Effector CD4-positive, alpha-beta T cell (primary cell): ENCODE measurements at regions not wholly inside any gene's neighbourhood (a gene's known extent, or its start where the extent isn't known, plus 50 kb on each side); places are given as distances from the start of the nearest gene placed in this dataset.
"Not testable (repeated sequence)": the region's sequence is repeated elsewhere in the genome, so short reads cannot be mapped to it uniquely, and the experiment has no call there.

Experiments
- DNase-seq: peaks from one replicate; pipeline ENCODE4 v3.0.0-alpha.2; 2020

DNA sequence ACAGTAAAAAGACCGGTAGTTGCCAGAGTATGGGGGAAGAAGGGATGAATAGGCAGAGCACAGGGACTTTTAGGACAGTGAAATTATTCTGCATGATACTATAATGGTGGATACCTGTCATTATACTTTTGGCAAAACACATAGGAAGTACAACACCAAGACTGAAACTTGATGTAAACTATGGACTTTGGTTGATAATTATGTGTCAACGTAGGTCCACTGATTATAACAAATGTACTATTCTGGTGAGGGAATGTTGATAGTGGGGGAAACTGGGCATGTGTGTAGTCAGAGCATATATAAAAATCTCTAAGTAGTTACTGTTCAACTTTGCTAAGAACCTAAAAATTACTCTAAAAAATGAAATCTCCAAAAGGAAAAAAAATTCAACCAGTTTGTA, 629.7 kb downstream of the CCDC85A start:
- DNase-seq, result no peak

- DNase-seq, result no peak
Observed at GRCh38 chr2:56816666-56817065, 632.9 kb downstream of the CCDC85A start.

- no peak for DNase-seq
Observed at GRCh38 chr2:56831780-56832179, 648.0 kb downstream of the CCDC85A start.

- DNase-seq, result no peak
Observed at GRCh38 chr2:56834686-56835085, 650.9 kb downstream of the CCDC85A start.

DNA sequence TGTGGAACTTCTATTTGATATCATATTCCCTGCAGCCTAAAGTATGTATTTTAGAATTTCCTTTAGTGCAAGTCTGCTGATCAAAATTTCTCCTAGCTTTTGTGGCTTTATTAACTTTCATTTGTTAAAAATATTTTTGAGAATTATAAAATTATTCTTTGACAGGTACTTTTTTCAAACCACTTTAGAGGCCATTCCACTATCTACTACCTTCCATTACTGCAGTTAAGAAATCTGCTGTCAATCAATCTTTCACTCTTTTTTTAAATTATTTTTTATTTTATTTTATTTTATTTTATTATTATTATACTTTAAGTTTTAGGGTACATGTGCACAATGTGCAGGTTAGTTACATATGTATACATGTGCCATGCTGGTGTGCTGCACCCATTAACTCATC, 656.2 kb downstream of the CCDC85A start:
- DNase-seq, result not testable (repeated sequence)

DNA sequence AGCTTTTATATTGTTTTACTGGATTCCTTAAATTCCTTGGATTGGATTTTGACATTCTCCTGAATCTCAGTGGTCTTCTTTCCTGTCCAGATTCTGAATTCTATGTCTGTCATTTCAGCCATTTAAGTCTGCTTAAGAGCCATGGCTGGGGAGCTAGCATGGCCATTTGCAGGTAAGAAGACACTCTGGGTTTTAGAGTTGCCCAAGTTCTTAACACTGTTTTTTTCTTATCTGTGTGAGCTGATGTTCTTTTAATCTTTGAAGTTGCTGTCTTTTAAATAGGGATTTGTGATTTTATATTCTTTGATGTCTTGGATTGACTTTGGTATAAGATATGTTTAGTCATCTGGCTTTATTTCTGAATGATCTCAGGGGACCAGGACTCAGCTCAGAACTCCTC, 677.2 kb downstream of the CCDC85A start:
- DNase-seq, result no peak

GRCh38 chr2:56871644-56872043, 687.9 kb downstream of the CCDC85A start:
- DNase-seq, result no peak

DNA sequence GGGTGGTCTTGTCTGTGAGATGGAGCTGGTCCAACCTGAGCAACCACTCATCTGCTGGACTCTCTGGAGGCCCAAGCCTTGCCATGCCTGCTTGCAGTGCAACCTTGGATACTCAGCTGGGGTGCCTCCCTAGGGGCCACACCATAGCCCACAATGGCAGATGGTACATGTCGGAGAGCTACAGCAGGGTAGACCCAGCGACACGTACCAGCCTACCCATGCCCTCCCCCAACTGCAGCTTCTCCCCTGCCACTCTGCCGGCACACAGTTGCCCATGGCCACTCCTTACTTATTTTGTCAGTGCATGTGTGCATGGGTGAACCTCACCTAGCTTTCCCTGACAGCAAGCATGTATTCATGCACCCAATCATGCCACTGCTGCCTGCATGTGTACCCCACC, 690.9 kb downstream of the CCDC85A start:
- no peak for DNase-seq

- no peak for DNase-seq
Observed at GRCh38 chr2:56889738-56890137, 705.9 kb downstream of the CCDC85A start.

DNA sequence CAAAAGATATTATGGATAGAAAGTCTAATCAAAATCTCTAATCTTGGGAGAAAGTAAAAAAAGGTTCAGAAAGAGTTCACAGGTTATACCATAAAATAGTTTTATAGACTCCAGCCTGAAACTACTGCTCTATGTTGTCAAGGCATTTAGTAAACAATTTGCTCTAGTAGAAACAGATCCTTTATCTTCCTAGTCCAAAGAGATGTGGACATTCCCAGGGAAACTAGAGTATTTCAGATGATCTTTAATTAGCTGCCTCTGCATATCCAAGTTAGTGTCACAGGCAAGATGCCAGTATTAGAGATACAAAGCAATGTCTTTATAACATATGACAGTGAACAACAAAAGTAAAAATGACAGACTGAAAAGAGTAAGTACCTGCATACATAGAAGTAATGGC, 708.6 kb downstream of the CCDC85A start:
- no peak for DNase-seq

GRCh38 chr2:56898986-56899385, 715.2 kb downstream of the CCDC85A start:
- no peak for DNase-seq

DNA sequence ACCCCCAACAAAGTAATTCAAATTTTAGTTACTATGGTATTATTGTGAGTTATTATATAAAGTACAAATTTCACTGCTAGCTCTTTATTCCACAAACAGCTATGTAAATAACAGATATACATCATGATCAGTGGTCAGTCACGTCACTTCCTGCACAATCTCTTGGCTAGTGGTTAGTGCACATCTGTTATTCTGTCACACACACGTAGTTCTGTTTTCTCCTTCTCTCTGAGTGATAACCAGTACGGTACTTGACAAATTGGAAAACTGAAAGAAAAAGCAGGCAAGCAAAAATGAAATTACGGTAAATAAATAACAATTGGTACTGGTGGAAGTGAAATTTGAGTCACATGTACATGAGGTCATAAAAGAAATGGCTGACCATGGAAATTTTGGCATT, 728.7 kb downstream of the CCDC85A start:
- no peak for DNase-seq

DNA sequence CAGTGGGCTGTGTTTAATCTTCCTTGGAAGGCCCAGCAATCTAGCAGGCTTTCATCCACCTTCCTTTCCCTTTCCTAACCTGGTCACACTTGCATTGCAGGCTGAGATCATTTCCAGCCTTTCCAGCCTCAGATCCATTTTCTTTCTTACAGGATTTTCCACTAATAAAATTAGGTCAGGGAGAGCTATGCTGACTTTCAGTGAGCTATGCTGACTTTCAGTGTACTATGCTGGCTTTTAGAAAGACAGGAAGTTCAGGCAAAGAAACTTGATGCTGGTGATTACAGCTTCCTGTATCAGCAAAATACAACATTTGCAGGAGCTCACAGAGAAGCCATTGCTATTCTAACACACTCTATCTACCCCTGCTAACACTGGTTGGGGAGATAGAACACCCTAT, 735.0 kb downstream of the CCDC85A start:
- DNase-seq, result no peak

GRCh38 chr2:56933976-56934375, 750.2 kb downstream of the CCDC85A start:
- DNase-seq, result no peak

- no peak for DNase-seq
Observed at GRCh38 chr2:56934866-56935265, 751.1 kb downstream of the CCDC85A start.

DNA sequence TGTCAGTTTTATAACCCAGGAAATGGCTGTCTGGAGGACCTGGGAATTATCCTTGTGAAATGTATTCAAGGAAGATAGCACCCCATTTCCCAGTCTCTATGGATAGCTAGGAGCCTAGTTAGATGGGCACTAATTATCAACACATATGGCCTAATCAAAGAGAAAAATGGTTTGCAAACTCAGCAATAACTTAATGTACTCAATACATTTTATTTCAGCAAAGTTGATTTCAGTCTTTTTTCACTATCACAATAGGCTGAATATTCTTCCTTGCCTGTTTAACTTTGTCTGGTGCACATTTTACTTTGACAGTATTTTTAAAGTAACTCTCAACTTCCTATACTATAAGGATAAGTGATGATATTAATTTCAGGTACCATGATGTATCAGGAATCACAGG, 756.3 kb downstream of the CCDC85A start:
- no peak for DNase-seq

DNA sequence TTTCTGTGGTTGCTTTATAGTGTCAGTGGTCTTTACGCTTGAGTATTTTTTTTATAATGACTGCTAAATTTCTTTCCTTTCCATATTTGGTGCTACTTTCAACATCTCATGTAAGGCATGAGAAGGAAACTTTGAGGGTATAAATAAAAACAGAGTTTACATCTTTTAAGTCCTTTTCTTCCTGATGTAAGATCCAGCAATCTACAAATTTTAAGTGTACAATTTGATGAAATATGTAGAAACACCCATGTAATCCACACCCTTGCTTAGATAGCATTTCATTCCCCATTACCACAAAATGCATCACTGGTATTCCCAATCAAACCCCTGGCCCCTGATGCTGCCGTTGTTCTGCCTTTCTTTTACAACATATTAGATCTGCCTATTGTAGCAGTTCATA, 769.1 kb downstream of the CCDC85A start:
- DNase-seq, result no peak

- DNase-seq, result no peak
Observed at GRCh38 chr2:56960581-56960980, 776.8 kb downstream of the CCDC85A start.

DNA sequence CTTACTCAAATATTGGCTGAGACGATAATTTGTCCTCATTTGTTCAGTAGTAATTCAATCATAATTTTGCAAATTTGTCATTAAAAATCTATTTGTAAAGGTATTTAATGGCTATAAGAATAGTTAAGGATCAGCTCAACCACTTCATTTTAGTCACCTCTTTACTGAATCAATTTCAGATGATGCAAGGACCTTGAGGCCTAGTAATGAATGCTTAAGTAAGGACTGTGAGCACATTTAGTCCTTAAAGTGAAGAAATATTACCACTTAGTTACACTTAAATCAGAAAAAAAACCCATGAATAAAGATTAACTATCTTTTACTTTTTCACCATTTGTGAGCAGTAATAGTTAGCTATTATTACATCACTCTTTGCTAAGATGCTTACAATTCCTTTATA, 778.9 kb downstream of the CCDC85A start:
- DNase-seq, result no peak

- DNase-seq, result no peak
Observed at GRCh38 chr2:56969513-56969912, 785.7 kb downstream of the CCDC85A start.

DNA sequence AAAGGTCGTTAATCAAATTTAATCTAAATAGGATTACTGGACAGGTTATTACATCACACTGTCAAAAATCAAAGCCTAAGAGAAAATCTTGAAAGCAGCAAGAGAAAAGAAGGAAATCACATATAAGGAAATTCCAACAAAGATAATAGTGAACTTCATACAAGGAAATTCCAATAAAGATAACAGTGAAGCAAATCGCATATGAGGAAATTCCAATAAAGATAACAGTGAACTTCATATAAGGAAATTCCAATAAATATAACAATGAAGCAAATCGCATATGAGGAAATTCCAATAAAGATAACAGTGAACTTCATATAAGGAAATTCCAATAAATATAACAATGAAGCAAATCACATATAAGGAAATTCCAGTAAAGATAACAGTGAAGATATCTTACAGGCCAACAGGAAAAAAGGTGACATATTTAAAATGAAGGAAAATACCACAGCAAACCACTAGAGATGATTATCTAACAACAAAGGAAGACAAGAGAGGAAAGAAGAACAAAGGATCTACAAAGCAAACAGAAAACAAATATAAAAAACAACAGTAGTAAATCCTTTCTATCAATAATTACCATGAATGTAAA, 787.7 kb downstream of the CCDC85A start:
- no peak for DNase-seq

DNA sequence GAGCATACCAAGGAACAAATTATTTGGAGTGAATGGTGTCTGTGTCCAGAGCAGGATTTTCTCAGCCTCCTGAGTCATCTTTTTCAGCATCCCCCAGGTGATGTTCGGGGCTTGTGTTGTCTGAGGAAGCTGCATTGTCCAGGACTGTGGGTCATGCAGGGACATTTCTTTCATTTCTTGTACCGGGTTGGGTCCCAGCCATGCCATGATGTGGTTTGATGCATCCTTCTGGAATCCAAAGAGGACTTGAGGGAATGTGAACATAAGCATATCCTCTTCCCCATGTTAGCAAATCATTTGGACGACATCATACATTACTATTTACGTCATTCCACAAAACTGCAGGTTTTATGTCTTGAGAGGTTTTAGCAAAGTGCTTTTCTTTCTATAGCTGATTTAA, 797.8 kb downstream of the CCDC85A start:
- DNase-seq, result no peak

- DNase-seq, result no peak
Observed at GRCh38 chr2:56985609-56986008, 801.8 kb downstream of the CCDC85A start.

GRCh38 chr2:57022496-57022895, 838.7 kb downstream of the CCDC85A start:
- DNase-seq, result no peak

DNA sequence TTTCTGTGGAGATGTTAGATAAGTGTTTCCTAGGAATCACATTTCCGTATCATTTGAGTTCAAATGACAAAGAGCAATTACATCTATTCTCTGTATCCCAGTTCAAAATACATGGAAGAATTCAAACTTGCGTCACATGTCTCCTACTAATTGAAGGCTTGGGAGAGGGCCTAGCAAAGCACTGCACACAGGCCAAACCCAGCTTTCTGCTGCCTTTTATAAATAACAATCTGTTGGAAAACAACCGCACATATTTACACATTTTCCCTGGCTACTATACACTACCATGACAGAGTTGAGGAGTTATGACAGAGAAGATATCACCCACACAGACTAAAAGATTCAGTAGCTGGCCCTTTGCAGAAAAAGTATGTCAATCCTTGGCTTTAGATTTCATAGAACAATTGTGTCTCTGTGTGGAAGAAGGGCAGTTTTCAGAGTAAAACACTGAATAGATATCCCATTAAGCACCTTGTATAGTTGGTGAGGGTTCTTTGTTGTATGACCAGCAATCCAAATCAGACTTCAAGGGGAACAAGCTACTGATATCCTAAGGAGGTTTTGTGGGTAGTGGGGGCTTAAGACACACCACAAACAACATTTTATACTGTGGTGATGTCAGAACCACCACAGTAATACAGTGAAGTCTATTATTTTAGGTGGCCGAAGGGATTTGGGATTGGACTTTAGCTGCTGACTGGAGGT, 861.3 kb downstream of the CCDC85A start:
- DNase-seq, result no peak
